Tibial artery (tissue), 4 donors: ENCODE measurements at regions not wholly inside any gene's neighbourhood (a gene's known extent, or its start where the extent isn't known, plus 50 kb on each side); places are given as distances from the start of the nearest gene placed in this dataset.
A peak's percentile ranks its signal among the peaks of the same experiment; 100 is the strongest.

Source experiments
- DNase-seq, 2 donors: peaks; one replicate each; pipeline ENCODE4 v3.0.0-alpha.2; 2019
- H3K27ac ChIP-seq, 2 donors: fragments of 200-600 bp; sonication (generic) in 1 of 2; 1 replicate in 1 of 2; 2 replicates in 1 of 2; pipeline ENCODE4 v1.5.1; 2018 to 2019; ENCODE audit warnings: mild to moderate bottlenecking in 1 of 2
- H3K27me3 ChIP-seq, 2 donors: fragments of 200-600 bp; sonication (generic) in 1 of 2; one replicate each; pipeline versions ENCODE4 v1.5.1 to v1.6.0; 2016 to 2019
- H3K36me3 ChIP-seq, 3 donors: fragments of 200-600 bp; sonication (generic) in 2 of 3; one replicate each; pipeline ENCODE4 v1.5.1; 2016 to 2019; ENCODE audit warnings: mild to moderate bottlenecking in 2 of 3
- H3K4me1 ChIP-seq, 4 donors: fragments of 200-600 bp; sonication (generic) in 2 of 4; 1 replicate in 3 of 4; 2 replicates in 1 of 4; pipeline ENCODE4 v1.5.1; 2016 to 2019
- H3K4me3 ChIP-seq, 2 donors: fragments of 200-600 bp; sonication (generic) in 1 of 2; 1 replicate in 1 of 2; 2 replicates in 1 of 2; pipeline ENCODE4 v1.5.1; 2018 to 2019; ENCODE audit warnings: mild to moderate bottlenecking in 2 of 2
- H3K9me3 ChIP-seq, 3 donors: fragments of 200-600 bp; sonication (generic) in 1 of 3; one replicate each; pipeline ENCODE4 v1.5.1; 2016 to 2019
- intact Hi-C: fragments of 100-400 bp; cut with DNase I; formaldehyde crosslinking; loops from one replicate; pipeline ENCODE4 v1.15.0; 2023; ENCODE audit warnings: low total_unique reads
- TF ChIP-seq, protein P1 (sequence below), 2 experiments: fragments of 200-600 bp in 1 of 2; fragments of 450-650 bp in 1 of 2; IDR thresholded peaks; one replicate each; pipeline ENCODE4 v1.5.1; 2017 to 2019; ENCODE audit warnings: antibody characterized with exemption in 2 of 2, mild to moderate bottlenecking in 1 of 2, moderate library complexity in 1 of 2

DNA sequence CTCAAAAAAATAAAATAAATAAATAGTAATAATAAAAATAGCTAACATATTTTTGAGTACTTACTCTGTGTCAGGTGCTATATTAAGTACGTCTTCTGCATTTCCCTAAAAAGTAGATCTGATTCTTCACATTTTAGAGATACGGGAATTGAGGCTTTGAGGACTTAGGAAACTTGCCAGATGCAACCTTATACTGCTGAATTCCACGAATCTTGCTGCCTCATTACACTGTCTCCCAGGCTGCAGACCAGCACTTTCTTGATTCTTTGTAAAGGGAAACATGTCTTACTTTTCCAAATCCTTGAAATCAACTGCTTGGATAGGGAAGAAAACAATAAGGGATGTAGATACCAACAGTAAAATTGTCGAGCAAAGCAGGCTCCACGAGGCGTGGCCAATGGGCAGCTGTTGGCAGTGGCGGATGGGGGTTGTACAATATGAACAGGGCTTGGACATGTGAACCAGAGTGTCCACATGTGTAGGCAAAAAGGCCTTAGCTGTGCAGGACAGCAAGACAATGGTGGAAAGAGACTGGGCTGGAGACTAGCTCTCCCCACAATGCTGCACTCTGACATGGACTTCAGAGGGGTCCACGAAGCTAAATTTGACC lies 124.3 kb upstream of the RAI14 start:
- no peaks in the 10 kb centered on the region for H3K27me3 ChIP-seq
- TF ChIP-seq, protein P1, sequence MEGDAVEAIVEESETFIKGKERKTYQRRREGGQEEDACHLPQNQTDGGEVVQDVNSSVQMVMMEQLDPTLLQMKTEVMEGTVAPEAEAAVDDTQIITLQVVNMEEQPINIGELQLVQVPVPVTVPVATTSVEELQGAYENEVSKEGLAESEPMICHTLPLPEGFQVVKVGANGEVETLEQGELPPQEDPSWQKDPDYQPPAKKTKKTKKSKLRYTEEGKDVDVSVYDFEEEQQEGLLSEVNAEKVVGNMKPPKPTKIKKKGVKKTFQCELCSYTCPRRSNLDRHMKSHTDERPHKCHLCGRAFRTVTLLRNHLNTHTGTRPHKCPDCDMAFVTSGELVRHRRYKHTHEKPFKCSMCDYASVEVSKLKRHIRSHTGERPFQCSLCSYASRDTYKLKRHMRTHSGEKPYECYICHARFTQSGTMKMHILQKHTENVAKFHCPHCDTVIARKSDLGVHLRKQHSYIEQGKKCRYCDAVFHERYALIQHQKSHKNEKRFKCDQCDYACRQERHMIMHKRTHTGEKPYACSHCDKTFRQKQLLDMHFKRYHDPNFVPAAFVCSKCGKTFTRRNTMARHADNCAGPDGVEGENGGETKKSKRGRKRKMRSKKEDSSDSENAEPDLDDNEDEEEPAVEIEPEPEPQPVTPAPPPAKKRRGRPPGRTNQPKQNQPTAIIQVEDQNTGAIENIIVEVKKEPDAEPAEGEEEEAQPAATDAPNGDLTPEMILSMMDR (IDR thresholded peaks at IDR 0.05): no peak
- intact Hi-C loops: no loop called here

GRCh38 chr5:34533582-34534522 lies 122.3 kb upstream of the RAI14 start:
- H3K9me3 ChIP-seq: no peaks in the 10 kb centered on the region
- TF ChIP-seq, protein P1 (IDR thresholded peaks at IDR 0.05): no peak
- H3K4me1 ChIP-seq: peaks cover 4 to 82% (median 38%) of the 10 kb centered on the region in 4 donors
- intact Hi-C loops: no loop called here
- no peak overlapping the region for H3K4me3 ChIP-seq
- no peaks in the 10 kb centered on the region for H3K36me3 ChIP-seq
- no peak for DNase-seq
- H3K27ac ChIP-seq: peak overlapping the region; percentile 50 to 67
- H3K27me3 ChIP-seq: no peaks in the 10 kb centered on the region

More for the DNA sequence above, 124.3 kb upstream of the RAI14 start:
- Histone ChIP-seq H3K27ac (peak overlapping the region; percentile 42 to 67), H3K4me1 (peaks cover 4 to 78% (median 38%) of the 10 kb centered on the region in 4 donors), H3K36me3 (no peaks in the 10 kb centered on the region), H3K4me3 (no peak overlapping the region), H3K9me3 (no peaks in the 10 kb centered on the region)
- no peak for DNase-seq

DNA sequence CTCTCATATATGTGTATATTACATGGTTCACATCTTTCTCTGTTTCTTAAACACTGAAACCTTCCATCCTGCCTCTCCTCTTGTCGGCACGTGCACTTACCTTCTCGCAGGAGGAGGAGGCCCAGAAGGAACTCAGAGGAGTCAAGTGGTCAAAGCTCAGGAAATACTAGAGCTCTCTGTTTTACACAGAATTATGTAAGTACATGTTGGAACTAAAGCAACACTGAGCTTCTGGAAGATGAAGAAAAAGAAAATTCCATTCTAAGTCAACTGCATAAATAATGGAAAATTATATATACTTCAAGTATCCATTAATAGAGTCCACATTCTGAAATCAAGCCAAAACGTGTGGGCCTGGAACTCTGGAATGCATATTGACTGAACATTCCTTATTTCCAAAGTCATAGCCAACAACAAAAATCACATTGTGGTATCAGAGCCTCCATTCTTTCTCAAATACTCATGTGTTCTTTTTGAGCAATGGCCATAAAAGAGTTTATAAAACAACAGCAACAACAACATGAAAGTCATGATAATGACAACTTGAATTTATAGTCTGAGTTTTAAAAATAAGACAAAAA lies 121.5 kb upstream of the RAI14 start:
- Histone ChIP-seq H3K4me3 (no peak overlapping the region), H3K27me3 (no peaks in the 10 kb centered on the region), H3K27ac (peak overlapping the region; percentile 37 to 67), H3K9me3 (no peaks in the 10 kb centered on the region), H3K36me3 (no peaks in the 10 kb centered on the region), H3K4me1 (peaks cover 4 to 74% (median 32%) of the 10 kb centered on the region in 4 donors)
- intact Hi-C loops: no loop called here
- TF ChIP-seq, protein P1 (IDR thresholded peaks at IDR 0.05): no peak
- no peak for DNase-seq

- peak overlapping the region in 1 of 2 donors; percentile 67 for H3K27ac ChIP-seq
- no peaks in the 10 kb centered on the region for H3K36me3 ChIP-seq
- DNase-seq: no peak
These were observed 120.7 kb upstream of the RAI14 start for GRCh38 chr5:34535433-34535832.

GRCh38 chr5:34535944-34536623 lies 120.0 kb upstream of the RAI14 start:
- H3K4me3 ChIP-seq: no peak overlapping the region
- DNase-seq: no peak
- intact Hi-C loops: no loop called here
- peak overlapping the region in 1 of 2 donors; percentile 67 for H3K27ac ChIP-seq
- H3K36me3 ChIP-seq: no peaks in the 10 kb centered on the region
- H3K27me3 ChIP-seq: no peaks in the 10 kb centered on the region
- TF ChIP-seq, protein P1 (IDR thresholded peaks at IDR 0.05): no peak
- no peaks in the 10 kb centered on the region for H3K9me3 ChIP-seq
- peaks cover 4 to 60% (median 22%) of the 10 kb centered on the region in 4 donors for H3K4me1 ChIP-seq

More at GRCh38 chr5:34535433-34535832, 120.7 kb upstream of the RAI14 start:
- TF ChIP-seq, protein P1 (IDR thresholded peaks at IDR 0.05): no peak
- H3K4me1 ChIP-seq: peaks cover 4 to 66% (median 26%) of the 10 kb centered on the region in 4 donors
- H3K4me3 ChIP-seq: no peak overlapping the region
- no peaks in the 10 kb centered on the region for H3K9me3 ChIP-seq
- no peaks in the 10 kb centered on the region for H3K27me3 ChIP-seq
- intact Hi-C loops: no loop called here
